SU-DHL-6 (cell line): ENCODE measurements at regions not wholly inside any gene's neighbourhood (a gene's known extent, or its start where the extent isn't known, plus 50 kb on each side); places are given as distances from the start of the nearest gene placed in this dataset.

ENCODE experiments used
- EZH2phosphoT487 ChIP-seq: fragments of 200-600 bp; sonication (generic), shearing (Covaris generic); conservative IDR thresholded peaks from 2 replicates; pipeline ENCODE4 v1.6.1; 2018; ENCODE audit warnings: mild to moderate bottlenecking, antibody characterized with exemption, low read length, moderate library complexity, mixed read lengths
- TF ChIP-seq, protein P1 (sequence below): fragments of 200-600 bp; sonication (generic); IDR thresholded peaks from one replicate; pipeline ENCODE4 v1.5.1; 2017; ENCODE audit warnings: antibody characterized with exemption, mild to moderate bottlenecking, low read length, moderate library complexity; ENCODE audit not compliant: insufficient read depth, poor library complexity, severe bottlenecking

DNA sequence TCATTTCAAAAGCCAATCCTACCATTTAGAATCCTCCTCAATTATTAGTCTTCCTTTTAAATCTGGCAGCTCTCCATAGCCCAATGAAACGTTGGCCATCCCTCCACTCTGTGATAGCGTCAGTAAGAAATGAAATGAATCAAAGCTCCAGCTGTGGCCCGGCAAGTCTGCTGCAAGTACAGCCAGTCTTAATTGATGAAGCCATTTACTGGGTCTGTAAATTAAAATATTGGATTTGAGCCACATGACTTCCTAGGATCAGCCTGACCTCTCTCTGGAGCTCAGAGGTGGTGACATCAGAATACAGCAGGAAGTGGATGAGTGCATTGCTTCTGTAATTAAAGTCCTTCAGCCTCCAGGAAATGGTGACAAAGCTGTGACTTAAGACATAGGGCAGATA is 347.0 kb upstream of the LMCD1 start:
- TF ChIP-seq, protein P1, sequence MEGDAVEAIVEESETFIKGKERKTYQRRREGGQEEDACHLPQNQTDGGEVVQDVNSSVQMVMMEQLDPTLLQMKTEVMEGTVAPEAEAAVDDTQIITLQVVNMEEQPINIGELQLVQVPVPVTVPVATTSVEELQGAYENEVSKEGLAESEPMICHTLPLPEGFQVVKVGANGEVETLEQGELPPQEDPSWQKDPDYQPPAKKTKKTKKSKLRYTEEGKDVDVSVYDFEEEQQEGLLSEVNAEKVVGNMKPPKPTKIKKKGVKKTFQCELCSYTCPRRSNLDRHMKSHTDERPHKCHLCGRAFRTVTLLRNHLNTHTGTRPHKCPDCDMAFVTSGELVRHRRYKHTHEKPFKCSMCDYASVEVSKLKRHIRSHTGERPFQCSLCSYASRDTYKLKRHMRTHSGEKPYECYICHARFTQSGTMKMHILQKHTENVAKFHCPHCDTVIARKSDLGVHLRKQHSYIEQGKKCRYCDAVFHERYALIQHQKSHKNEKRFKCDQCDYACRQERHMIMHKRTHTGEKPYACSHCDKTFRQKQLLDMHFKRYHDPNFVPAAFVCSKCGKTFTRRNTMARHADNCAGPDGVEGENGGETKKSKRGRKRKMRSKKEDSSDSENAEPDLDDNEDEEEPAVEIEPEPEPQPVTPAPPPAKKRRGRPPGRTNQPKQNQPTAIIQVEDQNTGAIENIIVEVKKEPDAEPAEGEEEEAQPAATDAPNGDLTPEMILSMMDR, result no peak
- no peak for TF ChIP-seq EZH2phosphoT487
